Activated T-cell treated with anti-CD3 and anti-CD28 coated beads, Interleukin-2, amount 50 U/mL, for 1 hour (primary cell): ENCODE measurements at regions not wholly inside any gene's neighbourhood (a gene's known extent, or its start where the extent isn't known, plus 50 kb on each side); places are given as distances from the start of the nearest gene placed in this dataset.
"Not testable (repeated sequence)": the region's sequence is repeated elsewhere in the genome, so short reads cannot be mapped to it uniquely, and the experiment has no call there.

Experiments
- DNase-seq: peaks from one replicate; pipeline ENCODE4 v3.0.0-alpha.2; 2020

GRCh38 chr9:84511651-84512050 is 157.9 kb upstream of the NTRK2 start:
- no peak for DNase-seq

- no peak for DNase-seq
Observed at GRCh38 chr9:84512493-84512892, 157.0 kb upstream of the NTRK2 start.

- no peak for DNase-seq
Observed at GRCh38 chr9:84513473-84513872, 156.1 kb upstream of the NTRK2 start.

- no peak for DNase-seq
Observed at GRCh38 chr9:84513979-84514378, 155.6 kb upstream of the NTRK2 start.

GRCh38 chr9:84514421-84514820 is 155.1 kb upstream of the NTRK2 start:
- DNase-seq = no peak

- no peak for DNase-seq
Observed at GRCh38 chr9:84517026-84517425, 152.5 kb upstream of the NTRK2 start.

GRCh38 chr9:84519413-84519812 is 150.1 kb upstream of the NTRK2 start:
- DNase-seq = no peak

- no peak for DNase-seq
Observed at GRCh38 chr9:84521208-84521607, 148.3 kb upstream of the NTRK2 start.

GRCh38 chr9:84526211-84526610 is 143.3 kb upstream of the NTRK2 start:
- DNase-seq = not testable (repeated sequence)

- DNase-seq = not testable (repeated sequence)
Observed at GRCh38 chr9:84527060-84527720, 142.3 kb upstream of the NTRK2 start.

- DNase-seq = not testable (repeated sequence)
Observed at GRCh38 chr9:84535973-84536372, 133.6 kb upstream of the NTRK2 start.

GRCh38 chr9:84538879-84539278 is 130.7 kb upstream of the NTRK2 start:
- DNase-seq = no peak

GRCh38 chr9:84542554-84542953 is 127.0 kb upstream of the NTRK2 start:
- no peak for DNase-seq

- no peak for DNase-seq
Observed at GRCh38 chr9:84554069-84554664, 115.4 kb upstream of the NTRK2 start.

GRCh38 chr9:84556556-84556955 is 113.0 kb upstream of the NTRK2 start:
- no peak for DNase-seq

GRCh38 chr9:84557751-84558150 is 111.8 kb upstream of the NTRK2 start:
- DNase-seq = no peak

- DNase-seq = no peak
Observed at GRCh38 chr9:84563691-84564090, 105.8 kb upstream of the NTRK2 start.

GRCh38 chr9:84567805-84568204 is 101.7 kb upstream of the NTRK2 start:
- no peak for DNase-seq

- no peak for DNase-seq
Observed at GRCh38 chr9:84570482-84571154, 98.9 kb upstream of the NTRK2 start.

- no peak for DNase-seq
Observed at GRCh38 chr9:84573083-84573482, 96.4 kb upstream of the NTRK2 start.

- DNase-seq = no peak
Observed at GRCh38 chr9:84575705-84576104, 93.8 kb upstream of the NTRK2 start.

- no peak for DNase-seq
Observed at GRCh38 chr9:84583866-84584265, 85.7 kb upstream of the NTRK2 start.

GRCh38 chr9:84586662-84587061 is 82.9 kb upstream of the NTRK2 start:
- no peak for DNase-seq

- DNase-seq = no peak
Observed at GRCh38 chr9:84587153-84587552, 82.4 kb upstream of the NTRK2 start.
